ENCODE measurements at regions not wholly inside any gene's neighbourhood (a gene's known extent, or its start where the extent isn't known, plus 50 kb on each side); places are given as distances from the start of the nearest gene placed in this dataset.

DNA sequence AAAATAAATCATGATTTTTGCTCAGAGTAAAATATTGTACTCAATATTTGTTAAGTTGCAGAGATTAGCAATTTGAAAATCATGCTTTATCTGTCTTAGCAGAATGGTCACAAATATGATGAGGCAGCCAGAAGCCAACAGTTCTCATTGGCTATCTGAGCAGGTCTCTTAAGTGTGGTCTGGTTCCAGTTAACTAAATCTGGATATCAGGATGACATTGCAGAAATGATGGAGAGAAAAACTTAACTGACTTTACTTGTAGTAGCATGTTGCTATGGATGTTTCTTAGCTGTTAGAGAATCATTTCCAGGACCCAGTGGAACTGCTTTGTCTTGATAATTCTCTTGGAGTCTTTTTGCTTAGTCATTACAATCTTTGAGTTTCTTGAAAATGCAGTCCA is 1070.3 kb downstream of the JRKL start:
- no peak for TF ChIP-seq CTCF (IDR thresholded peaks at IDR 0.05; ENCODE audit: insufficient read depth, low read length, poor library complexity, severe bottlenecking)
- no peak for TF ChIP-seq EZH2phosphoT487 (conservative IDR thresholded peaks at IDR 0.05; ENCODE audit: low read length)
